Cardiac septum (tissue), 1 donor: ENCODE measurements at regions not wholly inside any gene's neighbourhood (a gene's known extent, or its start where the extent isn't known, plus 50 kb on each side); places are given as distances from the start of the nearest gene placed in this dataset.
"Not testable (repeated sequence)": the region's sequence is repeated elsewhere in the genome, so short reads cannot be mapped to it uniquely, and the experiment has no call there.

ENCODE experiments used
- DNase-seq: peaks from one replicate; pipeline ENCODE4 v3.0.0-alpha.2; 2020; ENCODE audit warnings: low spot score
- intact Hi-C: fragments of 100-400 bp; cut with DNase I; formaldehyde crosslinking; loops from one replicate; pipeline ENCODE4 v1.14.0; 2022
- donor health status: DM: no; HTN: no; CAD: no.

DNA sequence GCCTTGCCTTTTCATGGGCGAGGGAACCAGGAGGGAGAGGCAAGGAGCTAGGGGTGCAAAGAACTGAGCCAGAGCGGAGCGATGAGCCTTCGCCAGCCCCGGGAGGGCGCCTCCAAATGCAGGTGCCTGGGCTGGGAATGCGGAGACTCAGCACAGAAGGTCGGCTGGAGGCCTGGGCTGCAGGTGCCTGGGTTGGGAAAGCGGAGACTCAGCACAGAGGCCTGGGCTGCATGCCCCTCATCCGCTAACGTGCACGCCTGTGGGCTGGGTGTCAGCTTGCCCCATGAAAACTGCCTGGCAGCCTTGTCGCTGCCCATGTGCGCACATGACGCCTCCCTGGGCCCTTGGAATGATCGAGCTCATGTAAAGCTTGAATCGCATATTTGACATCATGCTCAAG lies 51.8 kb downstream of the POM121L12 start:
- DNase-seq = no peak
- intact Hi-C loops = no loop called here

DNA sequence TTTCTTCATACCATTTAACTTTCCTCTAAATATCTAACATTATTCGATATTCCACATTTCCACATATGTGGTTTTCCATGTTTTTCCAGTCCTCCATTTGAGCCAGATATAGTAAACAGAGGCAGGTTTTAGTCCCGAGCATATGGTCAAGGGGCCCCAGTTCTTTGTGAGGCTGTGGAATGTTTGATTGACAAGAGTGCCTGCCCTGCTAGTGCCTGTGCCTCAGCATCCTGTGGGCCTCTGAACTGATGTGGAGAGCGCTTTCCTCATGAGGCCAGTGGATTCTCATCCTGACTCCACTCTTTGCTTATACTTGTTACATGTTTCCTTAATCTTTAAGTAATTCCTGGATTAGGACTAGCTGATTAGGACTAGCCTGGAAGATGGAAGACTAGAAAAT lies 58.8 kb downstream of the POM121L12 start:
- no peak for DNase-seq
- intact Hi-C loops = no loop called here

DNA sequence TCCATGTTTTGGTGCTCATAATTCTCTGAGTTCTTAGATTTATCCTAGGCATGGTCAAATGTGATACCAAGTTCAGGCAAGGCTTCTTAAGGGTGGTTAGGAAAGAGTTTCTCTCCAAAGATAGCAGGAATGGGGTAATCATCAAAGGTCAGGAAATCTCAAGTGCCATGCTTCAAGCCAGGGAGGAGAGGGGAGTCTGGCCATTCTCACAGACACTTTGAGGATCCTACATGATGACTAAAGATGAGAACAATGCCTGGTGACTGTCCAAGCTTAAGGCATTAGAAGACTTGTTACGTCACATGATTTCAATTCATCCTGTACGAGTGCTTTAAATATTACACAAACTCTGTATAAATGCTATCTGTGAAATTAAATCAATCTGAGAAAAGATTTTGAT lies 59.4 kb downstream of the POM121L12 start:
- DNase-seq = no peak
- intact Hi-C loops = no loop called here

DNA sequence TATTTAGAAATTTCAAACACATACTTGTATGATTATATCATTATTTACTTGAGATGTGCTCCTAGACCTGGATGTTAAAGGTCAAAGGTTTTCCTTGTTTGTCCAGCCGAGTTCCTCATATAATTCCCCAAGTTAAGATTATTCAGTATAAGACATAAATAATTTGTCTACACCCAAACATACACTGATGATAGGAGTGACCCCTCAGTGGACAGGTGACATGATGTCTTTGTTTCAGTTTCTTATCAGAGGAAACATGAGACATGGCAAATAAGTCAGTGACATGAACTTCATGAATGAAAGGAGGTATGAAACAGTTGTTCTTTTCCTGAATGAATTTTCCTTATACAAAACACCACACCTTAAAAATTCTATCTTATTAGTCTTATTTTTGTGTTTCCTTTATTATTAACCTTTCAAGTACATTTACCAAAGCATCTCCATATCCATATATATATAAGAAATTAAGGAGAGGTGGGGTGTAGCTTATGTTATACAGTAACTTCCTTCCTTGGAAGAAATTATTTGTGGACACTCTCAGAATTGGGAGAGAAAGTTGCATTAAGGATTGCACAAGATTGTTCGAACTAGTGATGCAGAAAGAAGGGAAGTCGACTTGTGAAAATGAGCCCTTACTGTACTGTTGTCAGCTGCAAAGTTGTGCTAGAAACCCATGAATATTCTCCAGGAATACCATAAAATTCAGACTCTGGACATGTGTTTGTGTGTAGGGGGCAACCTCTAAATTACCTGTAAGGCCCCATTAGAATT lies 60.5 kb downstream of the POM121L12 start:
- no peak for DNase-seq
- intact Hi-C loops = no loop called here

DNA sequence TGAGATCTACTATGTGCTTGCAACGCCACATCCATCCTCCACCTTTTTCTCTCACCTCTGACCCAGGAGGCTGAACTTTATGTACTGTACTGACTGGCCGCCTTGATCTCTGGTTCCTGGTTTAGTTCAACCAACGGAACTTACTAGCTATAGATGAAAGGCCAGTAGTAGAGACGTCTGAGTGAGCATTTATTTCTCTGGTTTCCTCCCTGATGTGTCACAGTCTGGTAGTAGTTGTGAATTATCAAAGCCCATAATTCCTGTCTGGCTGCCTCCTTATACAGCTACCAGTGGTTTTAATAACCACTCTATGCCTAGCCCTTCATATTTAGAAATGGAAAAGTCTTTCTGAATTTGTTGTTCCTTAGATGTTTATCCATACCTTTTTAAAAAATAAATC lies 64.7 kb downstream of the POM121L12 start:
- intact Hi-C loops = no loop called here
- DNase-seq = no peak

DNA sequence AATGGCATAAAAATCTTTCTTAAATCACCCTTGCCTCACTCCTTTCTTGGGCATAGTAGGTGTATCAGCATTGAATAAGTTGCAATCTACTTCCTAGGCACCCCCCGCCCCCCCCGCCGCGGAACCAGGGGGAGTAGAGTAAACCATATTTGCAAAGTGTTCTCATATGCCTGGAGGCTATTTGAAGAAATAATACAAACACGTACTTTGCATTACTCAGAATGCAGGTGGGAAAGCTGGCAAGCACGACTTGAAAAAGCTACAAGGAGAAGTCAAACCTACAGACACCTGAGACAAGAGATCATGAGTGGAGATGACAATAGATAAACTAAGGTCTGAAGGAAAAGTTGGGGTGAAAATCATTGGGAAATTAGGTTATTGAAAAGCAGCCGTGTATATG lies 65.6 kb downstream of the POM121L12 start:
- DNase-seq = no peak
- intact Hi-C loops = no loop called here

DNA sequence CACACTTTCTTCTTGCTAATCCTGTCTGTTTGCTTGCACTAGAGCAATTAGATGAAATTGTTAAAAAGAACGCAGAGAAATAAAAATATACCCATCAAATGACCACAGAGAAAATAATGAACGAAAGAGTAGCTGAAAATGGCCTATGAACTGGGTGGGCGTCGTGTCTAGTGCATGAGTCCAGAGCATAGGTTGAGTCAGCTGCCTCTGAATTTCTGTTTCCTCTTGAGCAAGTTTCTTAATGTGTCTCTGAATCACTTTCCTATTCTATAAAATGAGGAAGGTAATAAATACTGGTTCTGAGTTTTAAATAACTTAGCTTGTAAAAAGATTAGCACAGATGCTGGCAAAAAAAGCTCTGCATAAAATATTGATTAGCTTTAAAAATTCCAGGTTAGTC lies 75.0 kb downstream of the POM121L12 start:
- no peak for DNase-seq
- intact Hi-C loops = loop anchor here (5.0 kb wide), 1 partner anchor 127 kb away; no protein-coding TSS in a partner anchor

DNA sequence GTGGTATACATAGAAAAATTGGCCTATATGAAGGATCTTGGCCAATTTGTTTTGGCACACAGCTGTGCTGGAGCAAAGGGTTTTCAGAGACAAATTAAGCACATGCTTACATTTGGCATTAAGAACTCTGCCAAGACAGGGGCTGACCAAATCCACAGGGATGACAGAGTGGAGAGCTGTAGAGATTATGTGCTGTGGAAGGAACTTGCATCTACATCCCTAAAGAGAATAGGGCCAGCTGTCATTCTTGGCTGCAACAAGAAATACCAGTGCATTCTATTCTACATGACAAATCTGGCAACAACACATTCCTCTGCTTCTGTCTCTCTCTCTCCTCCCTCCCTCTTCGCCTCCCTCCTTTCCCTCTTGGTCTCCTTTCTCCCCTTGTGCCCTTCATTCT lies 75.6 kb downstream of the POM121L12 start:
- DNase-seq = no peak
- intact Hi-C loops = loop anchor here (5.0 kb wide), 1 partner anchor 126 kb away; no protein-coding TSS in a partner anchor

DNA sequence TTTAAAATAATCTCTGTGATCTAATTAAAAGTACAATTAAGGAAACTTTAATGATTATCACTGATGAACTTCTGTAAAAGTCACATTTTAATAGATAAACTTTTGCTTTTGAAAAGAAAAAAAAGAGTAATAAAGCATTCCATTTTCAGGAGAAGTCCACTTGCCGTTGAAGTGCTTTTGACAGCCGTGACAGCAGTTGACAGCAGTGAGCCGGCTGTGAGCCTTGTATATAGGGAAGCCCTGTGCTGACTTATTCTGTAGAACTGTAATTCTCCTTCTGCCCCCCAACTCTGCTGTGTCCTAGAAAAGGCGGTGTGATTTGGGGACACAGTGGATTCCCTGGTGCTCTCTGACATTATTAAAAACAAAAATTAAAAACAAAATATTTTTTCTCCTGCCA lies 78.0 kb downstream of the POM121L12 start:
- no peak for DNase-seq
- intact Hi-C loops = loop anchor here (5.0 kb wide), 1 partner anchor 124 kb away; no protein-coding TSS in a partner anchor

DNA sequence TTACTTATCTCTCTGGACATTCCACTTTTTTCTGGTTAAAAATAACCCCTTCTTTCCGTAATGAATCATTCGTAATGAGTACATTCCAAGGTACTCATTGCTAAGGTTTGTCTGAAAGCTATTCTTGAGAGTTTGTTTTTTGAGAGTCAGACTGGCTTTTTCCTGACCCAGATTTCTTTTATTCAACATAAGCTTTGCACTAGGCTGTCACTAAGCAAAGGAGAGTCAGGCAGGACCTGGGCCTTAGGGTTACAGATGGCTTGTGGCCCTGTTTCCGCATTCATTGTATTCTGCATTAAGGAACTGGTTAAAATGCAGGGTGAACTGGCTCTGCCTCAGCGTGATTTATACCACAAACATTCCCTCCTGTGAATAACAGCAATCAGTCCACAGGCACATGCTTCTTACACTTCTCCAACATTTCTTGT lies 84.1 kb downstream of the POM121L12 start:
- no peak for DNase-seq
- intact Hi-C loops = no loop called here

DNA sequence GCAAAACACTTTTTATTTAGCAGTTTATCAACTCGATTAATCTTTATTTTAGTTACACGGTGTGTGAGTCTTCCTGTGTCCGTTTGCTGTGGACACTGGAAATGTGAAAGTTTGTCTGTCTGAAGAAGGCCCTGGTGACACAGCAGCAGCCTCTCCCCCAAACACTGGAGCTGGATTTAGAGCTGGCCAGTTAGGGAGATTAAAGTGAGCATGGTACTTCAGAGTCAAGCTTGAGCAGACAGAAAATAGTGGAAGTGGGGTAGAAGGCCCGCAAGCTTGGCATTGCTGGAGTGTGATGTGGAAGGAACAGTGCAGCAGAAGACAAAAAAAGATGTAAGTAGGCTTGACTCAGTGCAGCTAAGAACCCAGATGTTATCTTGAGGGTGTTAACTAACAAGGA lies 85.9 kb downstream of the POM121L12 start:
- intact Hi-C loops = no loop called here
- DNase-seq = no peak

DNA sequence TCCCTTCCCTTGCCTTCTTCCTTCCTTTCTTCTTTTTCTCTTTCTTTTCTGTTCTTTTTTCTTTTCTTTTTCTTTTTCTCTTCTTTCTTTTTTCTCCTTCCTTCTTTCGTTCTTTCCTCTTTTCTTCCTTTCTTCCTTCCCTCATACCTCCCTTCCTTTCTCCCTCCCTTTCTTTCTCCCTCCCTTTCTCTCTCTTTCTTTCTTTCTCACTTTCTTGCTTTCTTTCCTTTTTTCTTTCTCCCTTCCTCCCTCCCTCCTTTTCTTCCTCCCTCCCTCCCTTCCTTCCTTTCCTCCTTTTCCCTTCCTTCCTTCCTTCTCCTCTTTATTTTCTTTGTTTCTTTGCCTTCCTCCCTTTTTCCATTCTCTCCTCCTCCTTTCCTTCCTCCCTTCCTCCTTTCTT lies 96.3 kb downstream of the POM121L12 start:
- no peak for DNase-seq
- intact Hi-C loops = no loop called here

DNA sequence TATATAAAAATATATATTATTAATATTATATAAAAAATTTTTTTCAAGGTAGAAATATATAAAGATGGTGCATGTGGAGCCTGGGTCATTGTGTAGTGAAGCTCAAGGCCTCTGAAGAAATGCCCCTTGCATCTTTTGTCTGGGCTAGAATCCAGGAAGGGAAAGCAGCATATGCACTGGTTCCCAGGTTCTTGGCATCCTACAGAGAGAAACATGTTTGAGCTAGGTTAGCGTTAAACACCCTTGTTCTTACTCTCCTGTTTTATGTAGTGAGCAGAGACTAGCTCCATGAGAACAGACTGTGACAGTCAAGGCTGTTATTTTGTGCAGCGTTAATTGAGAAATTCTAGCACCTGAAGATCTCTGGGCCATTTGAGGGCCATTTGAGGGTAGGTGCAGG lies 116.1 kb downstream of the POM121L12 start:
- DNase-seq = no peak
- intact Hi-C loops = no loop called here

DNA sequence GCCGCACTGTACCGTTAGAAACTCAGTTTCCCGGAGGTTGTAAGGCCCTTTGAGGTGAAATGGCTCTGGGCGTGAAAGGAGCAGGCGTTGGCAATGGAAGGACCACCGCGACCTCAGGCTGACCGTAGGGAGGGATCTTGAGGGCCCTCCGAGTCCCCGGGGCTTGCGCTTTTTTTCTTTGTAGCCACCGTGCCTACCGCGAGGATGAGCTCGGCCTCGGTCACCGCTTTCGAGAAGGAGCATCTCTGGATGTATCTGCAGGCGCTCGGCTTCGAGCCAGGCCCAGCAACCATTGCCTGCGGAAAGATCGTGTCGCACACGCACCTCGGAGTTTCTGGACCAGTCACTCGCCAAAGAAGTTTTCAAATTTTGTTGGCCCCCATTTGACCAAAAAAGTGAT lies 151.8 kb downstream of the POM121L12 start:
- DNase-seq, intact Hi-C loops: not testable (repeated sequence)

DNA sequence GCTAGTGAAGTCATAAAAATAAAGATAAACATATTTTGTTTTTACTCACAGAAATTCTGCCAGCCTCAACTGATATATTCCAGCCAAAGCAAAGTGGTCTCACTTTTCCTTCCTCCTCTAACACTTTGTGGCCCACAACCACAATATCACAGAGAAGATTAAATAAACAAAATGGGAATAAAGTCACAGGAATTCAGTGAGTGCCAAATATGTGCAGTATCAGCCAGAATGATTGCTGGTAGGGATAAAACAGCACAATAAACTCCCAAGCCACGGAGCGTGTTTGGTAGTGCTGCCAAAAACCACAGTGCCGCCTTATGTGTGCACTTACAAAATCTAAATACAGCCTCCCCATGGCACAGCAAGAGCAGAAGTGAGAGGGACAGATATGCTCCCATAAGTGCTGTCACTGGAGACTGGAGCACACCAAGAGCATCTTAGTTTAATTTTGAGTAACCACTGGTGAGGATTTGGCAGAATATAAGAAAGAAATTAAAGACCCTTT lies 155.8 kb downstream of the POM121L12 start:
- DNase-seq = no peak
- intact Hi-C loops = no loop called here

DNA sequence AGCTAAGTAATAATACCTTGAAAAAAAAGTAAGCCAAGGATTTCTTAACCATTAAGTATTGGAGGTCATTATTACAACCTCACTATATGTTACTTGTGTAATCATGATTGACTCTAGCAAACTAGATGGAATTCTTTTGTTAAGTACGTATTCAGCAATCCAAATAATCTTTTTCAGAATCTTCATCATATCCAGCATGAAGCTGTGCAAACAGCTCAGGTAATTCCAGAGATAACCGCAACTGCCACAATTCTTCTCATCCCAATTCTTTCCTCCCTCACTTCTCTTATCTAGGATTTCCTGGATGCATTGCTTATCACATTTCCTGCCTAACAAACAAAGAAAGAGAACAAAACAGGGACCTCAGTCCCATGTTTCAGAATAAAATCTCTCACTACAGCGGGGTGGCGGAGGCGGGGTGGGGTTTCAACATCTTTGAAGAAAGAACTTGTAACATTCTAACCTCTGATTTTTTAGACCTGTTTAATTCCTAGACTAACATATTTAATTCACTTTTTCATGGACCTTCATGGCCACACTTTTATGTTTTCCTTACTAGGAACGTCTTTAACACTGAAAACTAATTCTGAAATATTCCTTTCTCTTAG lies 156.5 kb downstream of the POM121L12 start:
- intact Hi-C loops = no loop called here
- no peak for DNase-seq

DNA sequence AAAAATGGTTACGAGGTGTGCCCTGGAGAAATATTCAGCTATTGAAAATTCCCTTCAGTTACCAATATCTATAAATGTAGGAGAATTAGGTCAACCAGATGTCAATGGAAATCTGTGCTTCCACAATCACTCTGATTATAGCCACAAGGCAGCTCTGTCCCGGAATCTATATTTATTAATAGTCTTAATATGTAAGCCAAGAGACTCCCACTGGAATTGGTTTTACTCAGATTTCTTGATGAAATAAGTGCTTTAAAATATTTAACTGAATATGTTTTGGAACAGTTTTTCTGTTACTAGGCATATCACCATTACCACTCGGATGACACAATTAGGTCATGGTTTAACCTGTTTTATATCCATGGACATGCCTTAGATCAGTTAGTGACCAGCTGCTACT lies 169.6 kb downstream of the POM121L12 start:
- DNase-seq = no peak
- intact Hi-C loops = no loop called here

DNA sequence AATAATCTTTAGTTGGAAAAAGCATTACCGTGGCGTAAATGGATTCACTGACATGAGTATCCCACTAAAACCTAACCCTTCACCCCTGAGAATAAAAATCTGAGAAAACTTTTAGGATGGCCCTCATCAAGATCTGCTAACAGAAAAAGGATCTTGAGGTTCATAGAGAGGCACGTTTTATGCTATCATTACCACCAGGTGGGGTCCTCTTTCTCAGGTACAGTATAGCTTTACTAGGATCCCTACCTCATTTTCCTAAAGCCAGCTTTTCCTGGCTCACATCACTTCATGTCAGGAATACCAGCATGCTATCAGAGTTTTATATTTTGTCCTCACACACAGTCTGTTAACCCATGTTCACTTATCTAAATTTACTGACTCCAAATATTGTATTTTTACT lies 173.7 kb downstream of the POM121L12 start:
- intact Hi-C loops = no loop called here
- no peak for DNase-seq

DNA sequence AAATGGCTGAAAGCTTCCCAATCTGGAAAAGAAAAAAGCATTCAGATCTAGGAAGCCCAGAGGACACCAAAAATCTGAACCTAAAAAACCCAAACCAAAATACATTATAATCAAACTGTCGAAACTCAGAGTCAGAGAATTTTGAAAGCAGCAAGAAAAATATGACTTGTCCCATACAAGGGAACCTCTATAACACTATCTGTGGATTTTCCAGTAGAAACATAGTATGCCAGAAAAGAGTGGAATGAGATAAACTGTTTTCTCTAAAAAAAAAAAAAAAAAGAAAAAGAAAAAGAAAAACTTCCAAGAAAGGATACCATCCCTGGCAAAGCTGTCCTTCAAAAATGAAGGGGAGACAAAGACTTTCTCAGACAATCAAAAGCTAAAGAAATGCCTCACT lies 179.0 kb downstream of the POM121L12 start:
- DNase-seq = no peak
- intact Hi-C loops = no loop called here

DNA sequence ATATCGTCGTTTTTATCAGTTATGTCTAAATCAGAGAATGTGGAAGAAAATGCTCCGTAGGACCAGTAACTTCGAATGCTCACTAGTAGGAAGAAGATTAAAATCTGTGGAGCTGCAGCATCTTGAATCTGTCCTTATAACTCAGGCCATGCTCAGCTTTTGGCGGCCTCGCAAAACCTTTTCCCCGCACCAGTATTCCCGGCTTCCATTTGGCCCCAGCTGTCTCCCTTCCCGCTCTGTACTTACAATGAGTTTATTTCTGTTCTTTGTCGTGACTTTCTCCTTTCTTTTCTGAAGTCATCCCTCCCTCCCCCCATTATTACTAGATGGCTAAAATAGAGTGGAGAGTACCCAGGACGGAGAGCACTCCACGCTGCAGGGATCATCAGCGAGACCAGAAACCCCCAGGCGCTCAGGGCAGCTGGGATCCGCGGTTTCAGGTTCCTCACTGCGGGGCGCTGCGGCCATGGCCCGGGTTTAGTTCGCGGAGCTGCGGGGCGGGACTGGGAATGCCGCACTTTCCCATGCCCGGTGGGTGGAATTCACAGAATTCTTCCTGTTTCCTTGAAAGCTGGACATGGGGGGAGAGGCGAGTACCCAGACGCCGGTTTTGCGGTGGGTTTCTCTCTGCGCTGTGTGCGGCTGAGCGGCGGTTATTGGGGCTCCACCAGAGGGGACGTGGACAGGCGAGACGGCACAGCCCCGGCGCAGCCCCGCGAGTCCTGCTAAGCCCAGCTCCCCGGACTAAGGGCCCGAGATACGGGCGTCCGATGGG lies 183.5 kb downstream of the POM121L12 start:
- DNase-seq = no peak
- intact Hi-C loops = no loop called here
